ENCODE measurements at regions not wholly inside any gene's neighbourhood (a gene's known extent, or its start where the extent isn't known, plus 50 kb on each side); places are given as distances from the start of the nearest gene placed in this dataset.

DNA sequence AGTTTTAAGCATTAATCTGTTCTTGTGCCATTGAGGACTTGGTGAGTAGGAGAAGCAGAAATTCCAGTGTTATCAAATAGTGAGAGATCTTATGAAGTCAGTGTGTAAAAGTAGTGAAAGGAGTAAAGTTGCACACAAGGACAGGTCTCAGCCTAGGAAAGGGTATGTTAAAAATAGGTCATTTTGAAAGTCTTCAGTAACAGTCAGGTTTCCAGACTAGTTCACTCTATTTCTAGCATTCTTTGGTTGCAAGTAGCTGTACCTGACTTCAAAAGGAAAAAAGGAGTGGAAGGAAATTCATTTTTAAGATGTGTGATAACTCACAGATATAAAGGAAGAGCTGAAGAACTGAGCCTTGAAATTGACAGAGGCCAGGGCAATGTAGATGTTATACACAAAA is 250.1 kb upstream of the SATB1 start:
- no peak for DNase-seq (ENCODE audit: low read depth)
- H3K4me3 ChIP-seq (ENCODE audit: low read length) = no peak overlapping the region
- TF ChIP-seq, protein P1, sequence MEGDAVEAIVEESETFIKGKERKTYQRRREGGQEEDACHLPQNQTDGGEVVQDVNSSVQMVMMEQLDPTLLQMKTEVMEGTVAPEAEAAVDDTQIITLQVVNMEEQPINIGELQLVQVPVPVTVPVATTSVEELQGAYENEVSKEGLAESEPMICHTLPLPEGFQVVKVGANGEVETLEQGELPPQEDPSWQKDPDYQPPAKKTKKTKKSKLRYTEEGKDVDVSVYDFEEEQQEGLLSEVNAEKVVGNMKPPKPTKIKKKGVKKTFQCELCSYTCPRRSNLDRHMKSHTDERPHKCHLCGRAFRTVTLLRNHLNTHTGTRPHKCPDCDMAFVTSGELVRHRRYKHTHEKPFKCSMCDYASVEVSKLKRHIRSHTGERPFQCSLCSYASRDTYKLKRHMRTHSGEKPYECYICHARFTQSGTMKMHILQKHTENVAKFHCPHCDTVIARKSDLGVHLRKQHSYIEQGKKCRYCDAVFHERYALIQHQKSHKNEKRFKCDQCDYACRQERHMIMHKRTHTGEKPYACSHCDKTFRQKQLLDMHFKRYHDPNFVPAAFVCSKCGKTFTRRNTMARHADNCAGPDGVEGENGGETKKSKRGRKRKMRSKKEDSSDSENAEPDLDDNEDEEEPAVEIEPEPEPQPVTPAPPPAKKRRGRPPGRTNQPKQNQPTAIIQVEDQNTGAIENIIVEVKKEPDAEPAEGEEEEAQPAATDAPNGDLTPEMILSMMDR (IDR thresholded peaks at IDR 0.05; ENCODE audit: insufficient read depth, low read depth, low read length, missing control alignments) = no peak

DNA sequence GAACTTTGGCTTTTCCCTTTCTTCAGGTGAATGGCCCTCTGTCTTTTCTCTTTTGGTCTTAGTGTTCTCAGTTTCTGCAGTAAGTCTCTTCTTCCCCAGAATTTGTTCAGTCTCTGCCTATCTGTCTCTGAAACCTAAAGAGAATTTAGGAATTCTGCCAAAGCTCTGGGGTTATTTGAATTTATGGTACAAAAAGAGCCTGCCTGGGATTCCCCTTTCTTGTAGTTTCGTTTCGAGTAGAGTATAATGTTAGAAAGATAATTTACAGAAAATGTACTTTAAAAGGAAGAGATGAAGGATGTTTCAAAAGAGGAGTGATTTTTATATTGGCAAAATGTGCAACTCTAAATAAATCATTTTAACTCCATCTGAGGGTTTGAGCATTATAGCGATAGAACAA is 247.4 kb upstream of the SATB1 start:
- DNase-seq (ENCODE audit: low read depth) = no peak
- TF ChIP-seq, protein P1 (IDR thresholded peaks at IDR 0.05; ENCODE audit: insufficient read depth, low read depth, low read length, missing control alignments) = no peak

DNA sequence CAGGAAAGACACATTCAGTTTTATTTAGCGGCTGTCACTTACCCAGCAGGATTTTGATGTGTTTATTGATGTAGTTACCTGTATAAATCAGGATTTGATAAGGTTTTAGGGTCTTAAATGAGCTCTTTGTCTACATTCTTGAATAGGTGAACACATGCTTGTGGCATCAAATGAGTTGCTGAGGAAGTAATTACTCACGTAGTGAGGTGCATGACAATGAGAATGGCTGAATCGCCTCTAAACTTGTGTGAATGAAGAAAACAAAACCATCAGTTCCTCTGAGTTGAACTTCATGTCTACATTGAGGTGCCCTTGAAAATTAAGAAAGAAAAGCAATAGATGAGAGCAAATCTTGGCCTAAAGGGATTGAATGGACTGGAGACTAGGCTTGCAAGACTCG is 245.6 kb upstream of the SATB1 start:
- no peak for DNase-seq (ENCODE audit: low read depth)
- TF ChIP-seq, protein P1 (IDR thresholded peaks at IDR 0.05; ENCODE audit: insufficient read depth, low read depth, low read length, missing control alignments) = no peak
- H3K4me3 ChIP-seq (ENCODE audit: low read length) = no peak overlapping the region

More for the DNA sequence above, 247.4 kb upstream of the SATB1 start:
- no peak overlapping the region for H3K4me3 ChIP-seq (ENCODE audit: low read length)

DNA sequence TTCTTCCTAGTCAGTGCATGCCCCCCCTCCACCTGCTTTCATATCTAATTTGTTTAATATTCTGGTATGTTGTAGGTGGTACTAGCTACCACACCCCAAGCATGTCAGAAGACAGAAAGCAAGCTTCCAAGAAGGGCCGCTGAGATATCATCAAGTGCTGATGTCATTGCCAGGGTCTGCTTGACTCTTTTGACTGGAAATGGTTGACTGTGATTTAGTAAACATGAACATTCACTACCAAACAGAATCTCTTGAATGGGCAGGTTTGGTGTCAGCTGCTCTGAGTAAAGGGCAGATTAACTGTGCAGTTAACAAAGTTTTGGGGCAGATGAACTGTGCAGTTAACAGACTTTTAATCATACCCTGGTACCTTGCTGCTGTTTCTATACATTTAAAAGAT is 244.2 kb upstream of the SATB1 start:
- no peak for DNase-seq (ENCODE audit: low read depth)

DNA sequence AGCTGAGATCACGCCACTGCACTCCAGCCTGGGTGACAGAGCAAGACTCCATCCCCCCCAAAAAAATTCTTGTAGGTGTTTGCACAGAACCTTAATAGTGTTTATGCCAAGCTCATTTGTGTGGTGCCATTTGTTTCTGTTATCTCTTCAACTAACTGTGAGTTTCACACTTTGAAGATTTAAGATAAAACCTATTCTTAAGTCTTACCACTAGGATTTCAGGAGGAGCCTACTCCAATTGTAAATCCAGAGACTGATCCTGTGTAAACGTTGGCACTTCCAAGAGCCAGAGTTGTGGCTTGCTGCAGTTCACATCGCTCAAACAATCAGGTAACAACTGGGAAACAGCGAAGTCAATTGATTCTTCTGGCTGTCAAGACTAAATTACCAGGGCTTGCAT is 242.4 kb upstream of the SATB1 start:
- DNase-seq (ENCODE audit: low read depth) = no peak
- H3K4me3 ChIP-seq (ENCODE audit: low read length) = no peak overlapping the region
- TF ChIP-seq, protein P1 (IDR thresholded peaks at IDR 0.05; ENCODE audit: insufficient read depth, low read depth, low read length, missing control alignments) = no peak

More for the DNA sequence above, 244.2 kb upstream of the SATB1 start:
- no peak overlapping the region for H3K4me3 ChIP-seq (ENCODE audit: low read length)
- TF ChIP-seq, protein P1 (IDR thresholded peaks at IDR 0.05; ENCODE audit: insufficient read depth, low read depth, low read length, missing control alignments) = no peak

DNA sequence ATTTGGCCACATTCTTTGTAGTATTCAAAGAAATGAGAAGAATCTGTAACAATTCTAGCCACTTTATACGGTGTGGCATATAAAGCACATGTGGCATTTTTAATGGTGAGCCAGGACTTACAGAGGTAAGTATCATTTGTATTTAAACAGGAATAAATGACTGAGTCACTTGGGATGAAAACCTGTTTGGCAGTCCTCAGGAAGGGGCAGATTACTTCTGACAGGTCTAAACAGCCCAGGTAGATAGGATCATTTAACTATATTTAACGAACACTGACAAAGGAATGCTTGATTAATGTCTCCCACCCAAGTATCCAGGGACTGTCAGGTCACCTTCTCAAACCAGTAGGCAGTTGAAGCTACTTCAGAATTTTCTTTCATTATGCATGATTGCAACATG is 241.5 kb upstream of the SATB1 start:
- TF ChIP-seq, protein P1 (IDR thresholded peaks at IDR 0.05; ENCODE audit: insufficient read depth, low read depth, low read length, missing control alignments) = no peak
- no peak overlapping the region for H3K4me3 ChIP-seq (ENCODE audit: low read length)
- DNase-seq (ENCODE audit: low read depth) = peak; percentile 71

DNA sequence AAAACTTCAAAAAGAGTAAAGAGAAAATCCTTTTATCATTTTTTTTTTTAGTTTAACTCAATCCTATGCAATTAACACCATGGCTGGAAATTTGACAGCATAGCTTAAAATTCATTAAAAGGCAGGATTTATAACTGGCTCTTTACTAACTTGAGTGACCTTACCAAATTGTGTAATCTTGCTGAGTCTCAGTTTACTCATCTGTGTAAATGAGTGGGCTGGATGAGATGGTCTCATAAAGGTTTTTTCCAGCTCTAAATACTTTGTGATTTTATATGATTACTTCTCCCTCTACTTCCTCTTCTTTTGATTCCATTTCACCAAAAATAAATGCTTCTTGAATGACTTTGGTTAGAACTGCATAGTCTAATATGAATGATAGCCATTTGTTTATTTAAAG is 234.9 kb upstream of the SATB1 start:
- H3K4me3 ChIP-seq (ENCODE audit: low read length) = no peak overlapping the region
- TF ChIP-seq, protein P1 (IDR thresholded peaks at IDR 0.05; ENCODE audit: insufficient read depth, low read depth, low read length, missing control alignments) = no peak
- peak; percentile 2 for DNase-seq (ENCODE audit: low read depth)

Measured in epithelial cell of esophagus (primary cell).